Spleen (tissue), 11 donors: ENCODE measurements at regions not wholly inside any gene's neighbourhood (a gene's known extent, or its start where the extent isn't known, plus 50 kb on each side); places are given as distances from the start of the nearest gene placed in this dataset.

Experiments
- DNase-seq: peaks from one replicate; pipeline ENCODE4 v3.0.0-alpha.2; 2020
- H3K27ac ChIP-seq, 8 donors: fragments of 200-600 bp; sonication (generic) in 7 of 8; 1 replicate in 4 of 8; 2 replicates in 4 of 8; pipeline versions ENCODE4 v1.5.0 to v1.8.0; 2016 to 2021; ENCODE audit warnings: inconsistent platforms in 4 of 8, mild to moderate bottlenecking in 4 of 8, moderate library complexity in 1 of 8
- H3K27me3 ChIP-seq, 7 donors: fragments of 200-600 bp; sonication (generic) in 6 of 7; replicated peaks in 1 of 7; 1 replicate in 4 of 7; 2 replicates in 3 of 7; pipeline versions ENCODE4 v1.5.0 to v1.8.0; 2016 to 2021; ENCODE audit warnings: inconsistent platforms in 3 of 7, mild to moderate bottlenecking in 1 of 7
- H3K36me3 ChIP-seq, 6 donors: fragments of 200-600 bp; sonication (generic) in 5 of 6; 1 replicate in 4 of 6; 2 replicates in 2 of 6; pipeline versions ENCODE4 v1.5.0 to v1.8.0; 2016 to 2021; ENCODE audit warnings: inconsistent platforms in 2 of 6
- H3K4me1 ChIP-seq, 6 donors: fragments of 200-600 bp; sonication (generic) in 5 of 6; 1 replicate in 3 of 6; 2 replicates in 3 of 6; pipeline versions ENCODE4 v1.5.0 to v1.8.0; 2016 to 2021; ENCODE audit warnings: inconsistent platforms in 3 of 6
- H3K4me3 ChIP-seq, 8 donors: fragments of 200-600 bp; sonication (generic) in 7 of 8; 1 replicate in 4 of 8; 2 replicates in 4 of 8; pipeline versions ENCODE4 v1.5.0 to v1.8.0; 2016 to 2021; ENCODE audit warnings: inconsistent platforms in 4 of 8, mild to moderate bottlenecking in 4 of 8, moderate library complexity in 2 of 8
- H3K9me3 ChIP-seq, 8 donors: fragments of 200-600 bp; sonication (generic) in 7 of 8; 1 replicate in 4 of 8; 2 replicates in 4 of 8; pipeline versions ENCODE4 v1.5.0 to v1.8.0; 2016 to 2021; ENCODE audit warnings: inconsistent platforms in 4 of 8
- POLR2A ChIP-seq, 3 donors: fragments of 450-650 bp; IDR thresholded peaks; one replicate each; pipeline ENCODE4 v1.5.1; 2017; ENCODE audit warnings: antibody characterized with exemption in 3 of 3, mild to moderate bottlenecking in 1 of 3
- POLR2AphosphoS5 ChIP-seq, 3 donors: sonication (generic); formaldehyde crosslinking; IDR thresholded peaks; one replicate each; pipeline ENCODE4 v1.5.1; 2017; ENCODE audit warnings: antibody characterized with exemption in 3 of 3
- WGBS, 5 donors: extraction: QIAGEN DNeasy Blood & Tissue Kit in 3 of 5; methylation state at CpG; one replicate each; pipeline versions ENCODE4 v1.1.5 to v1.1.7; 2013 to 2018; 5-methylcytosine and 5-hydroxymethylcytosine counted together
- intact Hi-C: fragments of 100-400 bp; cut with DNase I; formaldehyde crosslinking; loops from one replicate; pipeline ENCODE4 v1.15.0; 2023; ENCODE audit warnings: low total_unique reads
- TF ChIP-seq, protein P1 (sequence below), 11 experiments: fragments of 200-600 bp in 7 of 11; fragments of 450-650 bp in 4 of 11; sonication (generic) in 4 of 11; IDR thresholded peaks in 8 of 11; conservative IDR thresholded peaks in 3 of 11; 1 replicate in 7 of 11; 2 replicates in 4 of 11; pipeline versions ENCODE4 v1.4.0 to v1.8.0; 2016 to 2021; ENCODE audit warnings: antibody characterized with exemption in 11 of 11, inconsistent platforms in 4 of 11, mild to moderate bottlenecking in 1 of 11
- donor health status: healthy with polysubstance abuse.
- donor health status: DM: no; HTN: no; CAD: no; lungs with moderate emphysema.
- donor health status: DM: no; HTN: no; CAD: no.
- donor health status: Bipolar disorder and iron deficiency.
- donor health status: healthy.
- donor health status: DM: no; HTN: no; CAD: no.
- donor health status: DM: yes; HTN: yes; CAD: no.

DNA sequence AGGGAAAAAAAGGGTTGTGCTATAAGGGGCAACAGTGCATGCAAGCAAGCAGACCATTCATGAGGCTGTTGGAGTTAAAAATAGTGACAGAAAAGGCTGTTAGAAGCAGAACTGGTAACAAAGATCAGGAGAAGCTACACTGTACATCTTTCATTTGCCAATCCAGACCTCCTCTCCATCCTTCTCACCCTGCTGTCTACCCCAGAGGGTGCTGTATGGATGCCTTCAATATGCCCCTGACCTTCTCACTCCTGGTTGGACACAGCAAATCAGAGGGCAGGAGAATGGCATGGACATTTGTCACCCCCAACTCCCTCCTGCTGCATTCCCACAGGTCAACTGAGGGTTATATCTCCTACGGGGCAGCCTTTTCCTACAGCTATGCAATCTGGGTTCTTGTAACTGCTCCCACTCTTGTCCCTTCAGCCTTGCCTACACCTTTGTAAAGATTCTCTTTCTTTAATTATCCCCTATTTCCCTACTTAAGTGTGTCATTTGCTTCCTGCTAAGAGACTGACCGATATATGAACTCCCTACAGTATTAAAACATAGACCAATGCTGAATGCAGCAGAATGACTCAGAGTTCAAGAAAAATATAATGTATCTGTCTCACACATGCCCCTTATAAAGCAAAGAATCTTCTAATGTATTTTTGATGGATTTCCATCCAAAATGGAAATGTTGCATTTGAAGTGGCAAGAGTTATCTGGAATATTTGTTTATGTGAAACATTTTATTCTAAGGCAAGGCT lies 169.2 kb upstream of the NCKAP5 start:
- 53 to 79% (median 75%) methylated on average over 2 of the region's 2 CpGs for WGBS, 5 donors
- intact Hi-C loops: no loop called here
- Histone ChIP-seq H3K4me1 (no peaks in the 10 kb centered on the region), H3K36me3 (no peaks in the 10 kb centered on the region), H3K27ac (no peak overlapping the region), H3K9me3 (peaks cover 0 to 9% (median 0%) of the 10 kb centered on the region in 8 donors), H3K4me3 (no peak overlapping the region), H3K27me3 (no peaks in the 10 kb centered on the region)
- no peak for DNase-seq
- no peak for TF ChIP-seq POLR2AphosphoS5 (IDR thresholded peaks at IDR 0.05)
- TF ChIP-seq, protein P1, sequence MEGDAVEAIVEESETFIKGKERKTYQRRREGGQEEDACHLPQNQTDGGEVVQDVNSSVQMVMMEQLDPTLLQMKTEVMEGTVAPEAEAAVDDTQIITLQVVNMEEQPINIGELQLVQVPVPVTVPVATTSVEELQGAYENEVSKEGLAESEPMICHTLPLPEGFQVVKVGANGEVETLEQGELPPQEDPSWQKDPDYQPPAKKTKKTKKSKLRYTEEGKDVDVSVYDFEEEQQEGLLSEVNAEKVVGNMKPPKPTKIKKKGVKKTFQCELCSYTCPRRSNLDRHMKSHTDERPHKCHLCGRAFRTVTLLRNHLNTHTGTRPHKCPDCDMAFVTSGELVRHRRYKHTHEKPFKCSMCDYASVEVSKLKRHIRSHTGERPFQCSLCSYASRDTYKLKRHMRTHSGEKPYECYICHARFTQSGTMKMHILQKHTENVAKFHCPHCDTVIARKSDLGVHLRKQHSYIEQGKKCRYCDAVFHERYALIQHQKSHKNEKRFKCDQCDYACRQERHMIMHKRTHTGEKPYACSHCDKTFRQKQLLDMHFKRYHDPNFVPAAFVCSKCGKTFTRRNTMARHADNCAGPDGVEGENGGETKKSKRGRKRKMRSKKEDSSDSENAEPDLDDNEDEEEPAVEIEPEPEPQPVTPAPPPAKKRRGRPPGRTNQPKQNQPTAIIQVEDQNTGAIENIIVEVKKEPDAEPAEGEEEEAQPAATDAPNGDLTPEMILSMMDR (IDR thresholded peaks at IDR 0.05 in 8 of 11, conservative IDR thresholded peaks at IDR 0.05 in 3 of 11): no peak
- TF ChIP-seq POLR2A (IDR thresholded peaks at IDR 0.05): no peak

DNA sequence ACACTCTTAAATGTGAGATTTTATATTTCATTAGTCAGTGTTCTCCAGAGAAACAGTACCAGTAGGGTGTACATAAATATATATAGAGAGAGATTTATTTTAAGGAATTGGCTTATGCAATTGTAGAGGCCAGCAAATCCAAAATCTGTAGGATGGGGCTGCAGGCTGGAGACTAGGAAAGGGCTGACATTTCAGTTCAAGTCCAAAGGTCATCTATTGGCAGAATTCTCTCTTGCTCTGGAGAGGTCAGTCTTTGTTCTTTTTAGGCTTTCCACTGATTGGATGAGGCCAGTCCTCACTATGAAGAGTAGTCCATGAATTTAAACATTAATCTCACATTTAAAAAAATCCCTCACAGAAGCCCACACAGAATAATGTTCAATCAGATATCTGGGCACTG lies 170.8 kb upstream of the NCKAP5 start:
- no peak for DNase-seq
- H3K4me3 ChIP-seq: no peak overlapping the region
- H3K27ac ChIP-seq: no peak overlapping the region
- H3K4me1 ChIP-seq: no peaks in the 10 kb centered on the region
- no peaks in the 10 kb centered on the region for H3K36me3 ChIP-seq
- intact Hi-C loops: no loop called here
- TF ChIP-seq POLR2A (IDR thresholded peaks at IDR 0.05): no peak
- TF ChIP-seq POLR2AphosphoS5 (IDR thresholded peaks at IDR 0.05): no peak
- TF ChIP-seq, protein P1 (IDR thresholded peaks at IDR 0.05 in 8 of 11, conservative IDR thresholded peaks at IDR 0.05 in 3 of 11): no peak
- no peaks in the 10 kb centered on the region for H3K27me3 ChIP-seq
- H3K9me3 ChIP-seq: no peaks in the 10 kb centered on the region

DNA sequence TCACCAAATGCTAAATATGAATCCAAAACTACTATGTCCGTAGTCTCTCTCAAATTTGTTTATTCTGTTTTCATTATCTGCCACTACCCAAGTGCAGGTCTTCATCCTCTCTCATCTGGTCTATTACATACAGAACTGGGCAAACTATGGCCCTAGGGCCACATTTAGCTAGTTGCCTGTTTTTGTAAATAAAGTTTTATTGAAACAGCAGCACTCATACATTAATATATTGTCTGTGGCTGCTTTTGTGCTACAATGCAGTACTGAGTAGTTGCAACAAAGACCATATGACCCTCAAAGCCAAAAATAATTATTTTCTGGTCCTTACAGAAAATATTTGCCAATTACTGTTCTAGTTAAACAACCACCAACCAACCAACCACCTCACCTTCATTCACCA lies 172.2 kb upstream of the NCKAP5 start:
- Histone ChIP-seq H3K4me3 (no peak overlapping the region), H3K36me3 (no peaks in the 10 kb centered on the region), H3K27ac (no peak overlapping the region), H3K4me1 (no peaks in the 10 kb centered on the region), H3K27me3 (no peaks in the 10 kb centered on the region), H3K9me3 (no peaks in the 10 kb centered on the region)
- intact Hi-C loops: no loop called here
- WGBS, 5 donors: 79 to 91% (median 81%) methylated on average over 1 of the region's 1 CpG
- no peak for TF ChIP-seq POLR2A (IDR thresholded peaks at IDR 0.05)
- TF ChIP-seq, protein P1 (IDR thresholded peaks at IDR 0.05 in 8 of 11, conservative IDR thresholded peaks at IDR 0.05 in 3 of 11): no peak
- no peak for TF ChIP-seq POLR2AphosphoS5 (IDR thresholded peaks at IDR 0.05)
- no peak for DNase-seq

DNA sequence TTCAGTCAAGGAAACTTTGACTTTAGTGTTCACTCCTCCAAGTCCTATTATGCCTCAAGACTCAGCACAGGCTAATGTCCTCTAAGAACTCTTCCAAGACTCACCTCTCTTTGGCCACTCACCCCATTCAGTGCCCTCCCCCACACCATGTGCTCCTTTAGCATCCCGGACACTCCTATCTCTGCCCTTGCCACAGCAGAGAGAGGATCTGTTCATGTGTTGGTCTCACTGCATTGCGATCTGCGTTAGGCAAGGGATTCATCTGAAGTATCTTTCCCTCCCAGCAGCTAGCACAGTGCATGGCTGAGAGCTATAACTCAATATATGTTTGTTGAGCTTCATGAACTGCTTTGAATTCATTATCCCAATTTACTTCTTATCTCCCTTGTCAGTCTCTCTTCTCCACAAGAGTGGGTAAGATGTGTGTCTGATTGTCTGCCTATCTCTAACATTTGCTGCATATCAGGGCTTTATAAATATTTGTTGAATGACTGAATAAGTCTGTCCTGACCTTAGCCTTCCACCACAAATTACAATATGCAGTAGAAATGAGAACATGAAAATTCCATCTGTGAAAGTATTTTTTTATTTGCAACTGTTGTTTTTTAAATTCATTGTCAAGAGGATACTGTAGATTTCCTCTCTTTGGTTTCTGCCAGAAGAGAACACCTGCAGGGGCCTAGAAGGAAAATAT lies 179.9 kb upstream of the NCKAP5 start:
- intact Hi-C loops: no loop called here
- WGBS, 5 donors: 76 to 91% (median 83%) methylated on average over 3 of the region's 3 CpGs

More for the DNA sequence above, 179.9 kb upstream of the NCKAP5 start:
- H3K4me1 ChIP-seq: no peaks in the 10 kb centered on the region
- no peak overlapping the region for H3K4me3 ChIP-seq
- TF ChIP-seq POLR2AphosphoS5 (IDR thresholded peaks at IDR 0.05): no peak
- TF ChIP-seq, protein P1 (IDR thresholded peaks at IDR 0.05 in 8 of 11, conservative IDR thresholded peaks at IDR 0.05 in 3 of 11): no peak
- no peaks in the 10 kb centered on the region for H3K36me3 ChIP-seq
- no peak for DNase-seq
- H3K27me3 ChIP-seq: no peaks in the 10 kb centered on the region
- H3K9me3 ChIP-seq: no peaks in the 10 kb centered on the region
- H3K27ac ChIP-seq: no peak overlapping the region
